Naive B cell (primary cell): ENCODE measurements at regions not wholly inside any gene's neighbourhood (a gene's known extent, or its start where the extent isn't known, plus 50 kb on each side); places are given as distances from the start of the nearest gene placed in this dataset.
"Not testable (repeated sequence)": the region's sequence is repeated elsewhere in the genome, so short reads cannot be mapped to it uniquely, and the experiment has no call there.

Experiments
- ATAC-seq, 2 donors: fragments of 150-1000 bp; cut with Tn5 transposase; 2 replicates each; pipeline ENCODE4 v1.10.0; 2021; ENCODE audit warnings: low read depth in 2 of 2, mild to moderate bottlenecking in 2 of 2, moderate library complexity in 2 of 2
- DNase-seq: peaks from one replicate; pipeline ENCODE4 v3.0.0; 2022
- H3K27ac Mint-ChIP-seq, 6 donors: one replicate each; pipeline ENCODE4 v1.8.0; 2020 to 2022; ENCODE audit warnings: mild to moderate bottlenecking in 6 of 6, mixed read lengths in 6 of 6, moderate library complexity in 5 of 6, inconsistent platforms in 2 of 6
- H3K27me3 Mint-ChIP-seq, 3 donors: one replicate each; pipeline ENCODE4 v1.8.0; 2021 to 2022; ENCODE audit warnings: mixed read lengths in 3 of 3, mild to moderate bottlenecking in 1 of 3
- H3K36me3 Mint-ChIP-seq, 2 donors: one replicate each; pipeline ENCODE4 v1.8.0; 2020 to 2022; ENCODE audit warnings: mixed read lengths in 2 of 2, inconsistent platforms in 1 of 2, mild to moderate bottlenecking in 1 of 2
- H3K4me1 Mint-ChIP-seq, 3 donors: one replicate each; pipeline ENCODE4 v1.8.0; 2020 to 2022; ENCODE audit warnings: mixed read lengths in 3 of 3, inconsistent platforms in 1 of 3, mild to moderate bottlenecking in 1 of 3, moderate library complexity in 1 of 3
- H3K4me3 Mint-ChIP-seq, 8 donors: one replicate each; pipeline ENCODE4 v1.8.0; 2020 to 2022; ENCODE audit warnings: mild to moderate bottlenecking in 8 of 8, mixed read lengths in 8 of 8, moderate library complexity in 8 of 8, inconsistent platforms in 2 of 8
- H3K9me3 Mint-ChIP-seq, 7 donors: one replicate each; pipeline ENCODE4 v1.8.0; 2020 to 2022; ENCODE audit warnings: mixed read lengths in 7 of 7, mild to moderate bottlenecking in 5 of 7, inconsistent platforms in 2 of 7, moderate library complexity in 1 of 7

GRCh38 chr16:52680993-52681392, 134.1 kb upstream of the TOX3 start:
- ATAC-seq = no peak
- Mint-ChIP-seq H3K27me3 (no peaks in the 10 kb centered on the region), H3K9me3 (peaks cover 2 to 24% (median 6%) of the 10 kb centered on the region in 7 donors), H3K36me3 (peaks cover 0 to 5% of the 10 kb centered on the region in 2 donors), H3K27ac (no peak overlapping the region), H3K4me3 (no peak overlapping the region), H3K4me1 (no peaks in the 10 kb centered on the region)
- no peak for DNase-seq

DNA sequence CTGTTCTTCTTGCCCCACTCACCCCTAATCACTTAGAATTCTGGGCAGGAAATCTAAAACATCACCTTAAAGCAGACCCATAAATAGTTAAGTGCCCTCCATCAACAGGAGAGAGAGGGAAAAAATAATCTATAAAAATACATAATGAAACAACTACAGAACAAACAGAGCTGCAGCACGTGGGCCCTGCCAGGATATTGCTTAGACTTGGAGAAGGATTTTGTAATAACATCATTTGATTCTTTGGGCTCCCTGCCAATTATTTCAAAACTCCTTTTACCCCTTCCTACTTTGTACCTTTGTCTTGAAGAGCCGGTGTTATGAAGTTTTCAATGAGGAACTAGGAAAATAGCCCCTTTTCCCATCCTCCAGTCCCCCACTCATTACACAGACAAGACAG, 130.6 kb upstream of the TOX3 start:
- no peak overlapping the region for H3K27ac Mint-ChIP-seq
- H3K27me3 Mint-ChIP-seq = no peaks in the 10 kb centered on the region
- ATAC-seq (no peak), DNase-seq (no peak)
- H3K9me3 Mint-ChIP-seq = peaks cover 0 to 9% (median 4%) of the 10 kb centered on the region in 7 donors
- H3K4me1 Mint-ChIP-seq = no peaks in the 10 kb centered on the region
- H3K4me3 Mint-ChIP-seq = no peak overlapping the region
- H3K36me3 Mint-ChIP-seq = no peaks in the 10 kb centered on the region

DNA sequence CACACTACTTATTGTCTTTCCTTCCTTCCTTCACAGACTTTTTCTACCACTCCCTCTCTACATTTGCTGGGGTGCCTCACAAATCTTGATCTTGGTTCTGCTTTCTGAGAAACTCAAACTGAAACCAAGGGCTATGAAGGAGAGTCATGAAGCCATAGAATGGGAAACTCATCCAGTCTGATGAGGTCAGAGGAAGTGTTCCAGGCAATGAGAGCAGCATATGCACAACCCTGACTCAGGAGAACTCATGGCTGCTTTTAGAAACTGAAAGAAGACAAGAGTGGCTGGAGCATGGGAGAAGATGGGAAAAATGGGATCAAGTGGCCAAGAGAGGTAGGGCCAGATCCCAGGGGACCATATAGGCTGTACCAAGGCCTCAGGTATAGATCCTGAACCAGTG, 130.0 kb upstream of the TOX3 start:
- DNase-seq (no peak), ATAC-seq (no peak)
- peaks cover 0 to 12% (median 5%) of the 10 kb centered on the region in 7 donors for H3K9me3 Mint-ChIP-seq
- no peaks in the 10 kb centered on the region for H3K4me1 Mint-ChIP-seq
- H3K4me3 Mint-ChIP-seq = no peak overlapping the region
- no peaks in the 10 kb centered on the region for H3K27me3 Mint-ChIP-seq
- H3K27ac Mint-ChIP-seq = no peak overlapping the region
- H3K36me3 Mint-ChIP-seq = no peaks in the 10 kb centered on the region

DNA sequence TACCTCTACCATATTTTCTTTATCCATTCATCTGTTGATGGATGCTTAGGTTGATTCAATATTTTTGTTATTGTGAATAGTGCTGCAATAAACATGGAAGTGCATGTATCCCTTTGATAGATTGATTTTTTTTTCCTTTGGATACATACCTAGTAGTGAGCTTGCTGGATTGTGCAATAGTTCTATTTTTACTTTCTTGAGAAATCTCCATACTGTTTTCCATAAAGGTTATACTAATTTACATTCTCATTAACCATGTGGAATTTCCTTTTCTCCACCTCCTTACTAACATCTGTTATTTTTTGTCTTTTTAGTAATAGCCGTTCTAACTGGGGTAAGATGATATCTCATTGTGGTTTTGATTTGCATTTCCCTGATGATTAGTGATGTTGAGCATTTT, 124.6 kb upstream of the TOX3 start:
- no peak overlapping the region for H3K4me3 Mint-ChIP-seq
- no peak overlapping the region for H3K27ac Mint-ChIP-seq
- ATAC-seq (no peak), DNase-seq (no peak)
- no peaks in the 10 kb centered on the region for H3K36me3 Mint-ChIP-seq
- H3K27me3 Mint-ChIP-seq = no peaks in the 10 kb centered on the region
- no peaks in the 10 kb centered on the region for H3K4me1 Mint-ChIP-seq
- H3K9me3 Mint-ChIP-seq = peaks cover 0 to 5% (median 2%) of the 10 kb centered on the region in 7 donors

- DNase-seq (no peak), ATAC-seq (no peak)
- H3K27ac Mint-ChIP-seq = no peak overlapping the region
- H3K4me1 Mint-ChIP-seq = no peaks in the 10 kb centered on the region
- H3K4me3 Mint-ChIP-seq = peak overlapping the region in 1 of 8 donors; percentile 56
- H3K9me3 Mint-ChIP-seq = peaks cover 10 to 39% (median 19%) of the 10 kb centered on the region in 7 donors
- H3K36me3 Mint-ChIP-seq = peaks cover 0 to 21% of the 10 kb centered on the region in 2 donors
- peaks cover 0 to 8% (median 0%) of the 10 kb centered on the region in 3 donors for H3K27me3 Mint-ChIP-seq
Measured at GRCh38 chr16:52657924-52658323, 111.0 kb upstream of the TOX3 start.

GRCh38 chr16:52655916-52656315, 109.0 kb upstream of the TOX3 start:
- not testable (repeated sequence) for H3K4me3 Mint-ChIP-seq, H3K4me1 Mint-ChIP-seq, DNase-seq, ATAC-seq, H3K27me3 Mint-ChIP-seq, H3K27ac Mint-ChIP-seq
- peaks cover 8 to 28% (median 14%) of the 10 kb centered on the region in 7 donors for H3K9me3 Mint-ChIP-seq
- H3K36me3 Mint-ChIP-seq = peaks cover 0 to 21% of the 10 kb centered on the region in 2 donors

DNA sequence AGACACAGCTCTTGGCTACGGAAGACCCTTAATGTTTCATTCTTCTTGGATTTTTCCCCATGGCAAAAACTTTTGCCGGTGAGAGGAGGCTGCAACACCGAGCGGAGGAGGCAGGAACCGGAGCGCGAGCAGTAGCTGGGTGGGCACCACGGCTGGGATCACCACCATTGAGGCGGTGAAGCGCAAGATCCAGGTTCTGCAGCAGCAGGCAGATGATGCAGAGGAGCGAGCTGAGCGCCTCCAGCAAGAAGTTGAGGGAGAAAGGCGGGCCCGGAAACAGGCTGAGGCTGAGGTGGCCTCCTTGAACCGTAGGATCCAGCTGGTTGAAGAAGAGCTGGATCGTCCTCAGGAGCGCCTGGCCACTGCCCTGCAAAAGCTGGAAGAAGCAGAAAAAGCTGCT, 108.2 kb upstream of the TOX3 start:
- not testable (repeated sequence) for ATAC-seq, H3K4me1 Mint-ChIP-seq, H3K27ac Mint-ChIP-seq, H3K27me3 Mint-ChIP-seq, DNase-seq, H3K4me3 Mint-ChIP-seq
- Mint-ChIP-seq H3K36me3 (peaks cover 0 to 21% of the 10 kb centered on the region in 2 donors), H3K9me3 (peaks cover 5 to 21% (median 10%) of the 10 kb centered on the region in 7 donors)

- DNase-seq (no peak), ATAC-seq (no peak)
- H3K27me3 Mint-ChIP-seq = peaks cover 0 to 8% (median 0%) of the 10 kb centered on the region in 3 donors
- peaks cover 0 to 6% (median 0%) of the 10 kb centered on the region in 7 donors for H3K9me3 Mint-ChIP-seq
- H3K27ac Mint-ChIP-seq = no peak overlapping the region
- H3K36me3 Mint-ChIP-seq = peaks cover 0 to 8% of the 10 kb centered on the region in 2 donors
- H3K4me3 Mint-ChIP-seq = no peak overlapping the region
- no peaks in the 10 kb centered on the region for H3K4me1 Mint-ChIP-seq
Measured at GRCh38 chr16:52652033-52652432, 105.1 kb upstream of the TOX3 start.

DNA sequence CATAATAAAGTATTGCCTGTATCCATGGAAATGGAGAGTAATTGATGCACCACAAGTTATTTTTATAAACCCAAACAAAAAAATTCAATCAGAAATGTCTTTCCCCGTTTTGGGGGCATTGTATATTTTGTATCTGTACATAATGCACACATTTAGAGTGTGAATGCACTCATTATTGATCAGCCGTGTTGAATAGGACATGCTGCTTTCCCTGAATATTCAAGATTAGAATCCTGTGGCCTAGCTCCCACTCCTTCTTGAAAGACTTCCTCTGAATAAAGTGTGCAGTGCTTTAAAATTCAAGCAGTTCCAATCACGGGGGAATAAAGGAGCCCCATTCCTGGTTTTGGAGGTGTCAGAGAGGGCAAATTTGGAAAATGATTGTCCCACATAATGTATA, 103.8 kb upstream of the TOX3 start:
- Mint-ChIP-seq H3K9me3 (peaks cover 0 to 6% (median 1%) of the 10 kb centered on the region in 7 donors), H3K4me3 (no peak overlapping the region), H3K27ac (no peak overlapping the region), H3K36me3 (peaks cover 0 to 7% of the 10 kb centered on the region in 2 donors), H3K27me3 (peaks cover 0 to 8% (median 0%) of the 10 kb centered on the region in 3 donors), H3K4me1 (no peaks in the 10 kb centered on the region)
- no peak for DNase-seq
- no peak for ATAC-seq

DNA sequence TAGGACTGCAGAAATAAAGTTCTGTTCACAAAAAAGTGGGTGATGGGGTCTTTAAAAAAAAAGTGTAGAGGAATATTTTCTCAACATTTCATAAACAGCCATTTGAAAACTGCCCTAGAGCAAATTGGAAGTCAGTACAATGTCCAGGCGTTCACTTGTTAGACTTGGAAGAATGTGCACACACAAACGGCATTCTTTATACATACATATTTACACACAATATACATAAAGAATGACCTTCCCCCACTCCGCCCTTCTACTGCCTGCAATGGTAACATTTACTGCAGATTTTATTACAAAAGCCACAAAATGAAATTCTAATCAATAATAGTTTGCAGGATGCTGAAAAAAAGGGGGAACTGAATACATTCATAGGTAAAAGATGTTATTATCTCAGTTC, 103.4 kb upstream of the TOX3 start:
- DNase-seq (no peak), ATAC-seq (no peak)
- Mint-ChIP-seq H3K4me1 (no peaks in the 10 kb centered on the region), H3K4me3 (no peak overlapping the region), H3K36me3 (peaks cover 0 to 3% of the 10 kb centered on the region in 2 donors), H3K27me3 (peaks cover 0 to 3% (median 0%) of the 10 kb centered on the region in 3 donors), H3K9me3 (peaks cover 0 to 6% (median 1%) of the 10 kb centered on the region in 7 donors), H3K27ac (no peak overlapping the region)

DNA sequence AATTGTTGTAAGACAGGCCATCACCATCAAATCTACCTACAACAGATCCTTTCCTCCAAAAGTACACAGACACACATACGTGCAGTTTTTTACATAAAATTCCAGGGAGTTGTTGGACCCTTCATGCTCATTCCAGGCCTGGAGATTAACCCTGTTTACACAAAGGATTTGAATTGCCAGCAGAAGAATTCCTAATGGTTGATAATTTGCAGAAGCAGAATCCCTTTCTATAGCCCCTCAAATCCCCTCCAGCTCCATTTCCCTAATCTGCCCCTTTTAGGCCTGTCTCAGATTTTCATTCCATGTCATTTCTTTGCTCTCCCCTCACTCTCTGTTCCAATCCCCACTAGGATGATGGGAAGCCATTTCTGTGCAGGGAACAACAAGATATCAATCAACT, 102.9 kb upstream of the TOX3 start:
- ATAC-seq (no peak), DNase-seq (no peak)
- H3K4me3 Mint-ChIP-seq = no peak overlapping the region
- no peaks in the 10 kb centered on the region for H3K36me3 Mint-ChIP-seq
- peaks cover 0 to 6% (median 0%) of the 10 kb centered on the region in 7 donors for H3K9me3 Mint-ChIP-seq
- no peaks in the 10 kb centered on the region for H3K4me1 Mint-ChIP-seq
- H3K27me3 Mint-ChIP-seq = no peaks in the 10 kb centered on the region
- no peak overlapping the region for H3K27ac Mint-ChIP-seq

- H3K27ac Mint-ChIP-seq = no peak overlapping the region
- H3K4me1 Mint-ChIP-seq = no peaks in the 10 kb centered on the region
- H3K4me3 Mint-ChIP-seq = no peak overlapping the region
Measured at GRCh38 chr16:52647588-52647987, 100.6 kb upstream of the TOX3 start.

DNA sequence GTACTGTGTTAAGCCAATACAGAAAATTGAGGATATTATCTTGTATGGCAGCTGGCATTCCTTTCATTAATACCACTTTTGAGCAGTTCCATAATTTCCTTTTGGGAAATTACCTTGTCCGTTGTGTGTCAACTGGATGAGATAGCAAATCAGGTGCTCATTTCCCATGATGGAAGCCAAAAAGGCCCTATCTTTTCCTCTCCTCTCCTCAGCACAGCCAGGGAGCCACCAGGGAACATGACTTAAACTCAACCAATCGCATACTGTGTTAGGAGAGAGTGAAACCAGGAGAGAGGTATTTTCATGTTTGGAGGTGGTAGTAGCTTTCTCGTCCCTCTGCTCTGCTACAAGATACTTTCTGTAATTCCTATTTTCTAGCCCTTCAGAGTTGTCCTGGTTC, 96.1 kb upstream of the TOX3 start:
- Mint-ChIP-seq H3K27ac (no peak overlapping the region), H3K4me3 (no peak overlapping the region), H3K36me3 (no peaks in the 10 kb centered on the region), H3K27me3 (no peaks in the 10 kb centered on the region), H3K4me1 (no peaks in the 10 kb centered on the region), H3K9me3 (peaks cover 0 to 8% (median 1%) of the 10 kb centered on the region in 7 donors)
- ATAC-seq (no peak), DNase-seq (no peak)

More at GRCh38 chr16:52647588-52647987, 100.6 kb upstream of the TOX3 start:
- no peak for DNase-seq
- Mint-ChIP-seq H3K36me3 (no peaks in the 10 kb centered on the region), H3K27me3 (no peaks in the 10 kb centered on the region), H3K9me3 (peaks cover 0 to 6% (median 0%) of the 10 kb centered on the region in 7 donors)
- ATAC-seq = no peak

- Mint-ChIP-seq H3K4me3 (no peak overlapping the region), H3K9me3 (peaks cover 2 to 27% (median 12%) of the 10 kb centered on the region in 7 donors), H3K27me3 (no peaks in the 10 kb centered on the region), H3K4me1 (no peaks in the 10 kb centered on the region), H3K27ac (no peak overlapping the region), H3K36me3 (peaks cover 0 to 6% of the 10 kb centered on the region in 2 donors)
- ATAC-seq (no peak), DNase-seq (no peak)
Measured at GRCh38 chr16:52634528-52634927, 87.6 kb upstream of the TOX3 start.

GRCh38 chr16:52634104-52634503, 87.2 kb upstream of the TOX3 start:
- peaks cover 0 to 6% of the 10 kb centered on the region in 2 donors for H3K36me3 Mint-ChIP-seq
- H3K27ac Mint-ChIP-seq = no peak overlapping the region
- no peak overlapping the region for H3K4me3 Mint-ChIP-seq
- ATAC-seq (no peak), DNase-seq (no peak)
- peaks cover 2 to 27% (median 12%) of the 10 kb centered on the region in 7 donors for H3K9me3 Mint-ChIP-seq
- no peaks in the 10 kb centered on the region for H3K27me3 Mint-ChIP-seq
- no peaks in the 10 kb centered on the region for H3K4me1 Mint-ChIP-seq
